ENCODE measurements at regions not wholly inside any gene's neighbourhood (a gene's known extent, or its start where the extent isn't known, plus 50 kb on each side); places are given as distances from the start of the nearest gene placed in this dataset.

DNA sequence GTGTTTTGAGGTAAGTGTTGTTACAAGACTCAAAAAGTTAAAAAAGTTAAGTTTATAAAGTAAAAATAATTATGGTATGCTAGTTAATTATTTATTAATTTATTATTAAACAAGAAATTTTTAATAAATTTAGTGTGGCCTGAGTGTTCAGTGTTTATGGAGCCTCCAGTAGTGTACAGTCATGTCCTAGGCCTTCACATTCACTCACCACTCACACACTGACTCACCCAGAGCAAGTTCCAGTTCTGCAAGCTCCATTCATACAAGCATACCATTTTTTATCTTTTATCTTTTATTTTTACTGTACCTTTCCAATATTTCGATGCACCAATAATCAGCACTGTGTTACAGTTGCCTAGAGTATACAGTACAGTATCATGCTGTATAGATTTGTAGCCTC lies 381.2 kb upstream of the MGMT start:
- TF ChIP-seq, protein P1, sequence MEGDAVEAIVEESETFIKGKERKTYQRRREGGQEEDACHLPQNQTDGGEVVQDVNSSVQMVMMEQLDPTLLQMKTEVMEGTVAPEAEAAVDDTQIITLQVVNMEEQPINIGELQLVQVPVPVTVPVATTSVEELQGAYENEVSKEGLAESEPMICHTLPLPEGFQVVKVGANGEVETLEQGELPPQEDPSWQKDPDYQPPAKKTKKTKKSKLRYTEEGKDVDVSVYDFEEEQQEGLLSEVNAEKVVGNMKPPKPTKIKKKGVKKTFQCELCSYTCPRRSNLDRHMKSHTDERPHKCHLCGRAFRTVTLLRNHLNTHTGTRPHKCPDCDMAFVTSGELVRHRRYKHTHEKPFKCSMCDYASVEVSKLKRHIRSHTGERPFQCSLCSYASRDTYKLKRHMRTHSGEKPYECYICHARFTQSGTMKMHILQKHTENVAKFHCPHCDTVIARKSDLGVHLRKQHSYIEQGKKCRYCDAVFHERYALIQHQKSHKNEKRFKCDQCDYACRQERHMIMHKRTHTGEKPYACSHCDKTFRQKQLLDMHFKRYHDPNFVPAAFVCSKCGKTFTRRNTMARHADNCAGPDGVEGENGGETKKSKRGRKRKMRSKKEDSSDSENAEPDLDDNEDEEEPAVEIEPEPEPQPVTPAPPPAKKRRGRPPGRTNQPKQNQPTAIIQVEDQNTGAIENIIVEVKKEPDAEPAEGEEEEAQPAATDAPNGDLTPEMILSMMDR (IDR thresholded peaks at IDR 0.05; ENCODE audit: low read length) = no peak
- TF ChIP-seq EZH2 (IDR thresholded peaks at IDR 0.05; ENCODE audit: borderline replicate concordance, low read length) = no peak
- H3K9ac ChIP-seq (ENCODE audit: low read length) = no peak overlapping the region
- no peak overlapping the region for H2AFZ ChIP-seq (ENCODE audit: low read length)
- H3K27me3 ChIP-seq (ENCODE audit: insufficient read depth, low read length) = no peaks in the 10 kb centered on the region
- H3K4me3 ChIP-seq (ENCODE audit: low read depth, low read length, poor library complexity, severe bottlenecking) = no peak overlapping the region
- H4K20me1 ChIP-seq (ENCODE audit: insufficient read depth, low read length) = no peaks in the 10 kb centered on the region
- no peaks in the 10 kb centered on the region for H3K36me3 ChIP-seq (ENCODE audit: insufficient read depth, low read length)
- H3K9me2 ChIP-seq (ENCODE audit: low read depth, low read length) = no peaks in the 10 kb centered on the region
- no peaks in the 10 kb centered on the region for H3K79me2 ChIP-seq (ENCODE audit: insufficient read depth, low read length)
- no peak overlapping the region for H3K27ac ChIP-seq (ENCODE audit: low read depth, low read length, poor library complexity, severe bottlenecking)
- H3F3A ChIP-seq (ENCODE audit: insufficient read depth, low read length) = no peaks in the 10 kb centered on the region
- H3K4me1 ChIP-seq (ENCODE audit: insufficient read depth, low read length, severe bottlenecking) = no peaks in the 10 kb centered on the region
- H3K9me3 ChIP-seq (ENCODE audit: low read length) = no peaks in the 10 kb centered on the region
- no peak overlapping the region for H3K4me2 ChIP-seq (ENCODE audit: low read length)

DNA sequence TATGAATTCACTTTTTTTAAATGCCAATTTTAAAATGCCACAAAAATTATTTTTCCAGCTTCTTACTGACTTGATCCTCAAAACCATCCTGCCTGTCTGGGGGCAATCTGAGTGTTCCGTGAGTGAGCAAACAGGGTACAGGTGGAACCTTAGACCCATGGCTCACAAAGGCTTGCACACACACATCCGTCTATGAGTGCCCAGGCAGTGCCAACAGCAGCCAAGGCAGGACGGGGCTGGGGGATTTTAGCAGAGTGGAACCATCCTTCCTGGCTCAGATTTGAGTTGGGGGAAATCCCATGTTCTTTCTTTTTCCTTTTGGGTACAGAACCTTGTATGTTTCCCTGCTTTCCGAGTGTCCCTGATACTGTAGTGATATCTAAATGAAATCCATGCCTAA lies 377.7 kb upstream of the MGMT start:
- no peaks in the 10 kb centered on the region for H3F3A ChIP-seq (ENCODE audit: insufficient read depth, low read length)
- no peak overlapping the region for H2AFZ ChIP-seq (ENCODE audit: low read length)
- H3K9me2 ChIP-seq (ENCODE audit: low read depth, low read length) = no peaks in the 10 kb centered on the region
- no peak overlapping the region for H3K9ac ChIP-seq (ENCODE audit: low read length)
- no peaks in the 10 kb centered on the region for H3K27me3 ChIP-seq (ENCODE audit: insufficient read depth, low read length)
- H3K4me3 ChIP-seq (ENCODE audit: low read depth, low read length, poor library complexity, severe bottlenecking) = no peak overlapping the region
- H3K9me3 ChIP-seq (ENCODE audit: low read length) = no peaks in the 10 kb centered on the region
- no peak for TF ChIP-seq EZH2 (IDR thresholded peaks at IDR 0.05; ENCODE audit: borderline replicate concordance, low read length)
- TF ChIP-seq, protein P1 (IDR thresholded peaks at IDR 0.05; ENCODE audit: low read length) = no peak
- H4K20me1 ChIP-seq (ENCODE audit: insufficient read depth, low read length) = no peaks in the 10 kb centered on the region
- no peak overlapping the region for H3K4me2 ChIP-seq (ENCODE audit: low read length)
- no peaks in the 10 kb centered on the region for H3K36me3 ChIP-seq (ENCODE audit: insufficient read depth, low read length)
- H3K4me1 ChIP-seq (ENCODE audit: insufficient read depth, low read length, severe bottlenecking) = no peaks in the 10 kb centered on the region
- no peak overlapping the region for H3K27ac ChIP-seq (ENCODE audit: low read depth, low read length, poor library complexity, severe bottlenecking)
- H3K79me2 ChIP-seq (ENCODE audit: insufficient read depth, low read length) = no peaks in the 10 kb centered on the region

DNA sequence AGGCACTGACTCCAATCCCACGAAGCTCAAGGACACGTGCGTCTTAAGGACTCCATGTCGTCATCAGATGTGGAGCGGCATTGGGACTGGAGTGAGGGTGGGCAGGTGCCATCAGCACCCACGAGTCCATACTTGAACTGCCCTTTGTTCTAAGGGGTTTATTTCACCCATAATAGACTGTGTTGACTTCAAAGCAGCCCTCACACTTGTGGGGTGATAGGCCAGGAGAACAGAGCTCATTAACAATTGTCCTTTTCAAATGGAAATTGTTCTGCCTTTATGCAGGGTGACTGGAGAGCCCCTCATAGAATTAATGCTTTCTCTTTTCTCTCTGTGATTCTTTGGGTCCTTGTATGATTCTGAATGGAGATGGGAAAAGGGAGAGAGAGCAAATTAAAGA lies 376.9 kb upstream of the MGMT start:
- TF ChIP-seq, protein P1 (IDR thresholded peaks at IDR 0.05; ENCODE audit: low read length) = no peak
- TF ChIP-seq EZH2 (IDR thresholded peaks at IDR 0.05; ENCODE audit: borderline replicate concordance, low read length) = no peak
- Histone ChIP-seq H3K4me1 (ENCODE audit: insufficient read depth, low read length, severe bottlenecking) (no peaks in the 10 kb centered on the region), H2AFZ (ENCODE audit: low read length) (no peak overlapping the region), H3K36me3 (ENCODE audit: insufficient read depth, low read length) (no peaks in the 10 kb centered on the region), H3K9me2 (ENCODE audit: low read depth, low read length) (no peaks in the 10 kb centered on the region), H3K27me3 (ENCODE audit: insufficient read depth, low read length) (no peaks in the 10 kb centered on the region), H3K9ac (ENCODE audit: low read length) (no peak overlapping the region), H3F3A (ENCODE audit: insufficient read depth, low read length) (no peaks in the 10 kb centered on the region), H3K27ac (ENCODE audit: low read depth, low read length, poor library complexity, severe bottlenecking) (no peak overlapping the region), H3K79me2 (ENCODE audit: insufficient read depth, low read length) (no peaks in the 10 kb centered on the region), H3K9me3 (ENCODE audit: low read length) (no peaks in the 10 kb centered on the region), H3K4me3 (ENCODE audit: low read depth, low read length, poor library complexity, severe bottlenecking) (no peak overlapping the region), H3K4me2 (ENCODE audit: low read length) (no peak overlapping the region), H4K20me1 (ENCODE audit: insufficient read depth, low read length) (no peaks in the 10 kb centered on the region)
